ENCODE measurements at regions not wholly inside any gene's neighbourhood (a gene's known extent, or its start where the extent isn't known, plus 50 kb on each side); places are given as distances from the start of the nearest gene placed in this dataset.
A peak's percentile ranks its signal among the peaks of the same experiment; 100 is the strongest.

DNA sequence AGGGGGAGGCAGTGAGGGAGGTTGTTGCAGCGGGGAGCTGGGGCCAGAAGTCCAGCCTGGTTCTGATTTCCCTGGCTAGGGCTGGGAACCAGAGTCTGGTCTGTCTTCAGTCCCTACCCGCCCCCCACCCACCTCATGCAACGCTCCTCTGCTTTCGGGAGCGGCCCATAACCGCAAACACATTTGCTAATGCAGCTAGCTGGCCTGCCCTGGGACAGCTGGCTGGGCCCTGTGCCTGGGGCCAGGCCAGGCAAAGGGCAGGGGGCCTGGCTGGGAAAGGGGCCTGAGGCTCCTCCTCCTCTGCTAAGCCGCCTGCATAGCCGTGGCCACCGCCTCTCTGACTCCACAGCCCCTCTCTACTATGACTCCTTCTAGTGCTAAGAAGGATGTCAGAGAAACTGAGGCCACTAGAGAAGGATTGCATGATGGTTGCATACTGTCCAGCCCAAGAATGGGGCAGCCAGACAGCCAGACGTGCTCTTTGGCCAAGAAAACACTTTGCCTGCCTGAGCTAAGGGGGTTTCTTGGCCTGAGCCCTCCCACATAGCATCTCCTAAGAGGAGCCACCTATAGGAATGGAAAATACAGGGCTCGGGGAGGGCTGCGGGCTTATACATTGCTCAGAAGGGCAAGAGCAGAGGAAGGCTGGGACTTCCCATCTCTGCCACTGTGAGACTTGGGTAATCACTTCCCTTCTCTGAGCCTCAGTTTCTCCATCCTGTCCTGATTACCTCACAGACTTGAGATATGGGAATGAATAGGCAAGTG, 76.9 kb downstream of the PJA1 start:
- DNase-seq, result no peak
- intact Hi-C loops (cut with DNase I), result no loop called here

DNA sequence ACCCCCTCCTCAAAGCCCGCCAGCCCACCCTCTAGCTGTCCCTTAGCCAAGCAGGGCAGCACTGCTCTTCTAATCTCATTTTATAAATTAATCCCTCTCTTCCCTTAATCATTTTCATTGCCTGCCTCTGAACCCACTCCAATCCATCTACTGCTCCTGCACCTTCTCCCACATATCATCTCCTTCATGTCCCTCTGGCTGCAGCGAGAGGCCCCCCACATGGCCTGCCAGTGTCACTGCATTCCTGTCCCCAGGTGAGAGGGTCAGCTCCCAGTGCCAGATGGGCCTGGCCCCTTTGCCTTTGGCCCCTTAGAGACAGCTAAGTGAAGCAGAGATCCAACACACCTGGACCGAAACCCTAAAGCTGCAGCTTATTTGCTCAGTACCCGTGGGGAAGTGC, 79.4 kb downstream of the PJA1 start:
- intact Hi-C loops (cut with DNase I), result no loop called here
- no peak for DNase-seq

DNA sequence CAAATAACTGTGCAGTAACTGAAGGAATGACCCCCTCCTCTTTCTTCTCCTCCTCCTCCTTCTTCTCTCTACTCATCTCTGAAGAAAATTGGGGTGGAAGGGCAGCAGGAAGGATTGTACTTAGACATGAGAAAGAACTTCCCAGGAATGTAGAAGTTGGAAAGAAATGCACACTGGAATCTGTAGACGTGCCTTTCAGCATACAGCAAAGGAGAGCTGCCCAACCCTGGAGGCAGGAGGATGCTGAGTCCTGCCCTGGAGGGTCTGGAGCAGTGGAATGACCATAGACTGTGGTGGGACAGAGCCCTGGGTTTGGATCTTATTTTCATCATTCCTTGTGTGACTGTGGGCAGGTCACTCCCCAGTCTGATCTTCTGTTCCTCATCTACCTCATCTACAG, 80.1 kb downstream of the PJA1 start:
- no peak for DNase-seq
- intact Hi-C loops (cut with DNase I), result no loop called here

DNA sequence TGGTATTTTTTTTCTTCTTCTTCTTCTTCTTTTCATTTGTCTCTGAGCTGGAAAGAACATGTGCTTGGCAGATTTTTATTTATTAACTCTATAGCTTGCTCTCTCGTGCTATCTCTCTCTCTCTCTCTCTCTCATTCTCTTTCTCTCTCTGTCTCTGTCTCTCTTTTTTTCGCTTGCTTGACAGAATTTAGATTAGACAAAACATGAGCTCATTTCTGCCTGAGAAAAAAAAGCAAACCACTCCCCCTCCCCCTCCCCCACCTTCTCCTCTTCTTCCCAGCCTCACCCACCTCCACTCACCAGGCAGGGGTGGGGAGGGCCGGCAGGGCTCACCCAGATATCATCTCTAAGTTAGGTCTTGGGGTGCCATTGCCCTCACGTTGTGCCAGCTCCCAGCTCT, 81.5 kb downstream of the PJA1 start:
- intact Hi-C loops (cut with DNase I), result no loop called here
- no peak for DNase-seq

DNA sequence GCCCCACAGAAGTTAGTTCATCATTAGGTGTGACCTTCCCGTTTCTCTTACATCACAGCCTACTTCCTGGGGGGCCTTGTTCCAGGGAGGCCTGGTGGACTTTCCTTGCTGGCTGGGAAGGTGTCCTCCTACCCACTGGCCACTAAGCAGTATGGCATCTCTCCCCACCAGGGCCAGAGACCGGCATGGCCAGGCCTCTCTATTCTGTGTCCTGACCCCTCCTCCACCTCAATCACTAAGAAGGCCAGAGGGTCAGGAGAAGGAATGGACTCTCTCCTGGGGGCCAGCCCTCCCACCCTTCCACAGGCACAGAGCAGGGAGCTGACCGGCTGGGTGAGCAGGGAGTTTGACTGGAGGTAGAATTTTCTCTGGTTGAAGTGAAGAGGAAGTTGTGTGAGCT, 81.9 kb downstream of the PJA1 start:
- DNase-seq, result no peak

DNA sequence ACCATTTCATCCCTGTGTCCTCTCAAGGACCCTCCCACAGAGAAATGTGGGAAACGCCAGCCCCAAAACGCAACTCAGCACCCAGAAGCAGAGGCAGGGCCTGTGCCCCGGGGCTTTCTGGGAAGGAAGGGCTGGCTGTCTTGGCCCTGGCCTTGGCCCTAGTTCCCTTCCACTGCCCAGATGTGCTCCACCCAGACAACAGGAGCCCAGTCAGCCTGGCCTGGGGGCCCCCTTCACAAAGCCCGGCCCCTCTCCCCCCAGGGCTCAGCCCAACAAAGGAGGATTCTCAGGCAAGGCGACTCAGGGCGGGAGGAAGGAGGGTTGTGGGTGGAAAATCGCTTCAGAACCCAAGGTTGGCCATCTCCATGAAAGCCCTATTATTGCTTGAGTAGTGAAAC, 82.5 kb downstream of the PJA1 start:
- DNase-seq, result peak in 1 of 42 donors; percentile 28
- intact Hi-C loops (cut with DNase I), result no loop called here

More for the DNA sequence above, 81.9 kb downstream of the PJA1 start:
- intact Hi-C loops (cut with DNase I), result no loop called here

DNA sequence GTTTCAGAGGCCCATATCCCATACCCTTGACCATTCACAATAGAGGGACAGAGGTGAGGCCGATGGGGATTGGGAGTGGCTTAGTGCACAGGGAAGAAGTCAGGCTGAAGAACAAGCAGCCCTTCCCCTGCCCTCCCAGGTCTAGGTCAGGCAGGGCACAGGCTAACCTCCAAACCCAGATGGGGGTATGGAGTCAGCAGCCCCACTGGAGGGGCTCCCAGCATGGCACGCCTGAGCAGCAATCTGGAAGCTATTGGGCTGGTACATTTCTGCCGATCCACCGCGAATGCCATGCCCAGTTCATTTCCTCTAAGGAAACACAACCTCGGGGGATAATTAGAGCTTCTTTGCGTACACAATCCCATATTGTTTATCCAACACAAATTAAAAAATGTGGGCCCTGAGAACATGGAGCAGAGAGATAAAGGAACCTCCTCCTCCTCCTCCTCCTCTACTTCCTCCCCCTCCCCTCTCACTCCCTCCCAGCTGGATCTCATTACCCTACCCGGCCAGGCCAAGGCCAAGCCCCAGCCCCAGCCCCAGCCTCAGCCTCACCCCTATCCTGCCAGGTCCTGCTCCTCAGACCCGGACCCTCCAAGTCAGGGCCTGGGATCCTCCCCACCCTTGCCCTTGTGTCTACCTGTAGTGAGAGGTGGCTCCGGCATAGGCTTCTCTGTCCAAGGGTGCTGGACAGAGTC, 83.0 kb downstream of the PJA1 start:
- DNase-seq, result no peak
- intact Hi-C loops (cut with DNase I), result no loop called here

DNA sequence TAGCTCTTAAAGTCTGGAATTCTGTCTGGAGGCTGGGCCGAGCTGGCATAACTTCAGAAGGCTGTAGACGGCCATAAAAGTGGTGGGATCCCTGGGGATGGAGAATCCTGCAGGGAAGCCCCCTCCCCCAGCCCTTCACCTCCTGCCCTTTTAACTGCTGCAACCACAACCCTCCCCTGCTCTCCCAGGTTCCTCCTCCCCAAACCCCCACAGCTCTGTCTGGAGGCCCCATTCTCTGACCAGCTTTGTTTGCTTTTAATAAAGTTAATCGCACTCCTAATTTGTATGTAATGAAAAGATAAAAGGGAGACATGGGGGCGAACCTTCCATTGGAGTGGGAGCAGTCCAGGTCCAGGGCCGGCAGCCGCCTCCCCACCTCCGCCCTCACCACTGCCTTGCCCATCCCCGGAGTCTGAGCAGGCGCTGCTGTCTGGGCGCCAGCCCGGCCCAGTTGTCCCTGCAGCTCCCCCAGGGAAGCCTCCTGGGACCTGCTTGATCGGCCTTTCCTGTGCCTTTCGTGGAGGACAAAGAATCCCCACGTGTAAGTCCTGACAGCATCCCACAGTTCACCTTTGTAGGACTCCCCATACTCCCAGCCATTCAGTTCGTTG, 84.3 kb downstream of the PJA1 start:
- intact Hi-C loops (cut with DNase I), result no loop called here
- DNase-seq, result no peak

DNA sequence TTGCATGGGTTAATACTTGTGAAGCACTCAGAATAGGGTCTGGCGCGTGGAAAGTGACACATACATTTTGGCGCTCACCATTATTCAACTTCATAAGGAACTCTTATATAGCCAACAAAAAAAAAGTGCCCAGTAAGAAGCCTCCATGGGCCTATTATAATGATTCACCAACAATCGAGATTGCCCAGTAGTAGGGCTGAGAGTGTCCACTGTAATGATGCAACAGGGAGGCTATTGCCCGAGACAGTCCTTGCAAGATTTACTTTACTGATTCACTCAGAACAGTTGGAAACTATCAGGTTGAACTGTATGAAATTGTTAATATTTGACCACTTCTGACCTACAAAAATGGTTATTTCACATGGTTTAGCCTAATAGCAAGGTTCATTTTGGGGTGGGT, 86.0 kb downstream of the PJA1 start:
- intact Hi-C loops (cut with DNase I), result no loop called here

DNA sequence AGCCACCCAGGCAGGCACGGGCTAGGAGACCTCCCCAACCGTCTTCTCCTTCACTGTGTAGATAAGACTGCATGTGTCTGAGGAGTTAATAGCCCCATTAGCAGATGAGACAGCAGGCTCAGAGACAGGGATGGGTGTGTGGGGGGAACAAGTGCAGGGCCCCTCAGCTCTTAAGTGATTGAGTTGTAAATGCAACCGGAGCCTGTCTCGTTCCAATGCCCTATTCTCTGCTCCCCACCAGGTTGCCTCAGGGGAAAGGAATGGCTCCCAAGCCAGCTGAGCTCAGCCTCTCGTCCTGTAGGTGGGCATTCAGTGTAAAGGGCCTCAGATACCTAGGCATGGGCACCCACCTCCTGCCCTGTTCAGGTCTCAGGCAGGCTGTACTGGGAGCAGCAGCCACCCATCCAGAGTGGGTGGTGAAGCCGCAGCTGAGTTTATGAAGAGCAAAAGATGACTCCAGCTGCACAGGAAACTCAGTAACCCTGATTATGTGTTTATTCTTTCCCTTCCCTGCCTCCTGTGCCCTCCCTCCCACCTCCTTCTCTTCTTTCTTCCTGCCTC, 87.3 kb downstream of the PJA1 start:
- peak in 2 of 42 donors; percentile 7 to 18 for DNase-seq
- intact Hi-C loops (cut with DNase I), result no loop called here

More for the DNA sequence above, 86.0 kb downstream of the PJA1 start:
- no peak for DNase-seq

DNA sequence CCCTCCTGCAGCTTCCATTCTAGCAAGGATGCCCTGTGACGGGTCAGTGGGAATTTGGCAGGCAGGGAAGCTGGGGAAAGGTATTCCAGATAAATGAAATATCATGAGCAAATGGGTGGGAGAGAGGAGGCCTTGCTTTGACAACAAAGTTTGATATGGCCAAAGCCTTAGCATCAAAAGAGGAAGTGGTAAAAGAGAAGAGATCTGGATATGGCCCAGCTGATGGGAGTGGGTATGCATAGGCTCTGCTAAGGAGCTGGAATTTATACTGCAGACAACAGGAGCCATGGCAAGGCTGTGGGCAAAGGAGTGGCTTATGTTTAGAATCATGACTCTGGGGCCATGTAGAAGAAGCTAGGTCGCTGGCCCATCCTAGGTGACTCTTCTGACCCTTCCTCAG, 89.2 kb downstream of the PJA1 start:
- intact Hi-C loops (cut with DNase I), result no loop called here
- no peak for DNase-seq

DNA sequence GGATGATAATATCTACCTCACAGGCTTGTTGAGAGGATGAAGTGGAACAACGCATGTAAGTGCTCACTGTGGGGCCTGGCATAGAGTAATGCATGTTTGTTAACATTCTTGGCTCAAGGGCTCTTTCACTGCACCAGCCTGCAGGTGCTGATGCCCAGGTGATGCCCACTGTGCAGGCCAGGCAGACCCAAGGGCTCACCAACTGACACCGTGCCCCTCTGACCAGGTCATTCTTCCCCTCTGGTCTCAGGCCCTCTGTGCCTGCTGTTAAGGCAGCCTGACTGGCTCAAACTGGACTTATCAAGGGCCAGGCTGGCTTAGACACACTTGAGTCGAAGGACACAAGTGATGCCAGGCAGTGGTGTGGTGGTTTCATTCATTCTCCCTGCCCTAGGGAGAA, 90.5 kb downstream of the PJA1 start:
- intact Hi-C loops (cut with DNase I), result no loop called here
- no peak for DNase-seq

DNA sequence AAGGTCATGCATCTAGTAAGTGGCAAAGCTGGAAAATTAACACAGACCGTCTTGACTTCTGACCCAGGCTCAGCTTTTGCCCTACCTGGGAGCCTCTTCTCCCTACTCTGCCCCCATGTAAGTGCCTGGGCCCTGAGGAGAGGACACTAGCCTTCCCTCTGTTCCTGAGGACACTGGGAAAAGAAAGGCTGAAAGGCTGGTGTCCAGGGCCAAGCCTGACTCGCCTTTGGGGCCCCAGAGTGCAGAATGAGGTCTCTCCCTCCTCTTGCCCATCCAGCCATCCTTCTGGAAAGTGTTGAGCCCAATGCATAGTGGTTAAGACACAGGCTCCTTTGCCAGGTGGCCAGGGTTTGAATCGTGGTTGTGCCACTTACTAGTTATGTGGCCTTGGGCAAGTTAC, 91.5 kb downstream of the PJA1 start:
- no peak for DNase-seq
- intact Hi-C loops (cut with DNase I), result no loop called here

DNA sequence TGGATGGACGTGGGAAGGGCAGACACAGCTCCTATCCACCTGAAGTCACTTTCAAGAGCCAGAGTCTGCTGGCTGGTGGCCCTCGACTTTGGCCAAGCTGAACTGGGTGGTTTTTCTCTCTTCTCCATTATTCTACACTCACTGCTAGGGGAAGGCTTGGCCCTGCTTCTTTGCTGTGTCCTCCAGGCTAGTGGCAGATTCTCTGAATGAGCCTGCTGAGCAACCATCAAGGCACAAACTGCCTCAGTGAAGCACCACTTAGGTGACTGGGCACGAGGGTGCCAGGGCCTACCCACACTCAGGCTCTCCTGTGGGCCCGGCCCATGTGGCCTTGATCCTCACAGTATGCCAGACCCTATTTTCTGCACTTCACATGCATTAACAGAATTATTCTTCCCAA, 92.0 kb downstream of the PJA1 start:
- no peak for DNase-seq
- intact Hi-C loops (cut with DNase I), result no loop called here

DNA sequence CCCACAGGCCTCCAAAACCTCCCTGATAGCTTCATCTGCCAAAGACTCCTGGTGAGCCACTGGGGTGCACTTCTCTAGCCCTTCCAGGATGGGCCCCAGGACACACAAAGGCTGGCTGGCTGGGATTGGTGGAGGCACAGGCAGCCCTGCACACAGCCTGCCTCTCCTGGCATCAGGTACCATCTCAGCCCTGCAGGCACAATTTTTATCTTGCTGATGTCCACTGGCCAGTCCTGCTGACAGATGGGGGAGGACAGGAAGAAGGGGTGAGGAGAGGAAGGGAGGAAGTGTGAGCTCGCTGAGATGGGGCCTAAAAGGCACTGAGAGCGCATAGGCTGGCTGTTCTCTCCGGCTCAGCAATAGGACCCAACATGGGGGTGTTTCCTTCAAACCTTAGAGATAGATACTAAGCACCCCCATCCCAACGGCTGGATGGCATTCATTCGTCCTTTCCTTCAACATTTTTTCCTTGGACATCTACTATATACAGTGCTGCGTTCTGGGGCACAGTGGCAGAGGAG, 92.7 kb downstream of the PJA1 start:
- DNase-seq, result no peak
- intact Hi-C loops (cut with DNase I), result no loop called here

DNA sequence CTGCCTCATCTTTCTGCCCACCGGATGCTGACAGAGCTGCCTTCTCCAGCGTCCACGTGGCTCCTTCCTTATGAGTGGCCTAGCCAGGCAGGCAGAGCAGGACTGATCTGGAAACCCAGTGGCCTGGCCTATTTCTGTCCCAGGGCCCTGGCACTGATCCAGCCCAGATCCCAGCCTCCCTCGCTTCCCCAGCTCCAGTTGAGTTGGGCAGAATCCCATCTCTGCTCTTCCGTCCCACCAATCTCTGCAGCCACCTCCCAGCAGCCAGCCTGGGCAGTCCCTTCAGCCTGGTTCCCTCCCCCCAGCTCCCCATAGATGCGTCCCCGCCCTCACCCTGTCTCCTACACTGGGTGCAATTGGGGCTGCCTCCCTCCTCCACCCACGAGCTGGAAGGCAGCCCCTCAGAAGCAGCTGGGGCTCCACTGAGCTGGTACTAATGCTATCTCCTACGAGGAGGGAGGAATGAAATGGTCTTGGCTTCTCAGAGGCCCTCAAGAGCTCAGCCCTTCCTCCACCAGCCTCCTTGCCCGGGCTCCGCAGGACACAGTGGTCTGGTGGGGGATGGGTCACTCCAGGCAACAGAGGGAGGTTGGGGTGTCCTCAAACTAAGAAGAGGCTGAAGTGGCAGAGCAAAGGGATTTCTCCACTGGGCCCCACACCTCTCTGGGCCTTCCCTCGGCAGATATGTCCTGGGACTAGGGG, 94.2 kb downstream of the PJA1 start:
- DNase-seq, result peak in 20 of 42 donors; percentile 5 to 50 (median 18)
- intact Hi-C loops (cut with DNase I), result no loop called here

DNA sequence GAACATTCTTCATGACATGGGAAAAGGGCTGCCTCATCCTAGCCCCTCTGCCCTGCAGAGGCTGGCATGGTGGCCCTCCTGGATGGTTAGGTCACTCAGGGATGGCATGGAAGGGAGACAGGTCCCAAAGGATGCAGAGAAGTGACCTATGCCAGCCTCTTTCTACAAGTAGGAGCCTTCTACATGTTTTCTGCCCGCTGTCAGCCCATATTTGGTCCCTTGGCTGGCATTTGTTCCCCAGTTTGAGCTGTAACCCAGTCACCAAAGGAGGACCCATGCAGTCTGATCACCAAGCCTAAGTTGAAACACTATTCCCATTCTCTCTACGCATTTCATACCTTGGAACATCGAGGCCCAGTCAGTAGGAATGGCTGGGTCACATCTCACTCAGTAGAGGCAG, 95.4 kb downstream of the PJA1 start:
- intact Hi-C loops (cut with DNase I), result no loop called here
- DNase-seq, result no peak

DNA sequence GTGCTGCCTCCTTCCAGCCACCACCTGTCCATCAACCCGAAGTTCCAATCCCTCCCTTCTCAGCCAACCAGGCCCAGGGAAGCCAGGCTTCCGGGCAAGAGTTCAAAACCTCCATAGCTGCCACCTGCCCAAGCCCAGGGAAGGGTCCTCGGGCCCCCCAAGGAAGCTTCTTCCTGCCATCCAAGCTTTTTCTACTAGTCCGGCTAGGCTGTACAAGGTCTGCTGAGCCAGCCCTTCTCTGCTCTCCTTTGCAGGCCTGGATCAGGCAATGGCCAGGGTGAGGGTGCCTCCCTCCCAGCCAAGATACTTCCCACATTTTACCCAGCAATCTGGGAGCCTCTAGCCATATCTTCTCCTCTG, 96.2 kb downstream of the PJA1 start:
- intact Hi-C loops (cut with DNase I), result no loop called here

DNA sequence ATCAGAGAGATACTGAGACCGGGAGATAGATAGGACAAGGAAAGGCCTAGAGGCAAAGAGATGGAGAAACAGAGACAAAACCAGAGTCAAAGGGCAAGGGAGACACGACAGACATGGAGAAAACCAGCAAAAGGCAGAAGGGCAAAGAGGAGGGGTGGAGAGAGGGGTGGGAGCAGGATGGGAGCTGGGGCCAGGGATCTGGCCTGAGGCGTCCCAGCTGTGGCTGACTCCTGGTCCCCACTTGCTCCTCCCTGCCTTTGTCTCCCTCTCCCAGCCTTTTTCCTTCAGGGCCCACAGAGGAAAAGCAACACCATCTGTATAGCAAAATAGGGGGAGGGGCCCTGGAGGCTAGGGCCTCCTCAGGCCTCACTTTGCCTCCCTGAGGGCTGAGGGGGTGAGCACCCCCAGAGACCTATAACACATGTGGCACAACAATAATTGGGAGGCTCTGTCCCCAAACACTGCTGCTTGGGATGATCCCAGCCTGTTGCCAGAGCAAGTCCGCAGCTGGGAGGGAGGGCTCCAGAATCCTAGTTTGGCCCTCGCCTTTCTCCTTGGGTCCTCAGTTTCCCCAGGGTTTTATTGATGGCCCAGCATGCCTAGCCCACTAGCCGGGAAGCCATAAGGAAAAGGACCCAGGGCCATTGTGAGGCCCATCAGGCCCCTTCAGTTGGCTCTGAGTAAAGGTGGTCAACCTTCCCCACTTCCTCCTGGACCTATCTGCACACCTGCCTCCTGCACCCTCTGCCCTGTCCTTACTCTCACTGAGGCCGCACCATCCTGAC, 96.8 kb downstream of the PJA1 start:
- intact Hi-C loops (cut with DNase I), result no loop called here
- peak in 3 of 42 donors; percentile 6 to 15 (median 9) for DNase-seq

More for the DNA sequence above, 96.2 kb downstream of the PJA1 start:
- DNase-seq, result peak in 3 of 42 donors; percentile 4 to 27 (median 21)

Data from head of caudate nucleus (tissue), 42 donors.